GM19238 (cell line): ENCODE measurements at regions not wholly inside any gene's neighbourhood (a gene's known extent, or its start where the extent isn't known, plus 50 kb on each side); places are given as distances from the start of the nearest gene placed in this dataset.
"Not testable (repeated sequence)": the region's sequence is repeated elsewhere in the genome, so short reads cannot be mapped to it uniquely, and the experiment has no call there.

Experiments
- DNase-seq: peaks from one replicate; pipeline ENCODE4 v3.0.0; 2011; ENCODE audit warnings: low spot score; ENCODE audit not compliant: insufficient read length

DNA sequence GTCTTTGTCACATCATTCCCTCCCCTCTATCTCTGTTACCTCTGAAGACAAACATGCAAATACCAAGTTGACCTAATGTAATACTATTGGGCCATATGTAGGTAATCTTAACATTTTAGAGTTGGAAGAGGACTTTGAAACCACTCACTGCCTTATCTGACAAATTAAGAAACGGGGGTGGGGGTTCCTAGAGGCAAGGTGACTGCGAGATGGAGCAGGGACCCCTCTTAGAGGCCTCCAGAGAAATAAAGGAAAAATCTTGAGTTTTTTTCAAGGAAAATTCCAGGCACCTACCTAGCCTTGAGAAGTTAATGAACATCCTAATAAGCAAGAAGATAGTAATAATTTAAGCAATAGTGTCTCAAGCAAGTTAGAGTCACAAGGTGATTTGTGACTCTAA is 270.8 kb downstream of the CD83 start:
- no peak for DNase-seq

DNA sequence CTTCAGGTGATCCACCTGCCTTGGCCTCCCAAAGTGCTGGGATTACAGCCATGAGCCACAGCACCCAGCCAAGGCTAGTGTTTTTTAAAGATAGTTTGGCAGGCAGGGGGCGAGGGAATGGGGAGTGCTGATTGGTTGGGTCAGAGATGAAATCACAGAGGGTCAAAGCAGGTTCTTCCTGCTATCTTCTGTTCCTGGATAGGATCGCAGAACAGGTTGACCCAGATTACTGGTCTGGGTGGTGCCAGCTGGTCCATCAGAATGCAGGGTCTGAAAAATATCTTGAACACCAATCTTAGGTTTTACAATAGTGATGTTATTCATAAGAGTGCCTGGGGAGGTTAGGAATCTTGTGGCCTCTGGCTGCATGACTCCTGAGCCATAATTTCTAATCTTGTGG is 272.2 kb downstream of the CD83 start:
- DNase-seq = not testable (repeated sequence)

- no peak for DNase-seq
These were observed 273.2 kb downstream of the CD83 start for GRCh38 chr6:14390805-14391204.

GRCh38 chr6:14393910-14394309 is 276.3 kb downstream of the CD83 start:
- no peak for DNase-seq

DNA sequence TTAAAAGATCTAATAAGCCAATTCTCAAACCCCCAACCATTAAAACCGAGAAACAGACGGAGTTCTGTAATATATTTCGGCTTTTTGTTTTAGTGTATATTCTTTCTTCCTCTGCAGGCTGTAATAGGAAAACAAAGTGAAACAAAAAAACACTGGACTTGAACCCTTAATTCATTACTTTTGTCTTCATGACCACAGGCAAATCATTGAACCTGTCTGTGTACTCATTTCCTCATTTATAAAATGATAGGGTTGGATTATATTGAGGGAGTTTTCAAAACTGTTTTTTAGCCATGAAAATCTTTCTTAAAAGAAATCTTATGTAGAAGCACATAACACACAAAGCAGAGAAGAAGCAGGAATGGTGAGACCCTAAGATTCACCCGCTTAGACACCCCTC is 278.8 kb downstream of the CD83 start:
- no peak for DNase-seq

- DNase-seq = peak; percentile 13
These were observed 279.4 kb downstream of the CD83 start for GRCh38 chr6:14396826-14397517.

- no peak for DNase-seq
These were observed 279.9 kb downstream of the CD83 start for GRCh38 chr6:14397518-14397901.

GRCh38 chr6:14398953-14399352 is 281.4 kb downstream of the CD83 start:
- DNase-seq = no peak

- no peak for DNase-seq
These were observed 282.1 kb downstream of the CD83 start for GRCh38 chr6:14399635-14400034.

GRCh38 chr6:14401246-14401645 is 283.7 kb downstream of the CD83 start:
- DNase-seq = no peak

DNA sequence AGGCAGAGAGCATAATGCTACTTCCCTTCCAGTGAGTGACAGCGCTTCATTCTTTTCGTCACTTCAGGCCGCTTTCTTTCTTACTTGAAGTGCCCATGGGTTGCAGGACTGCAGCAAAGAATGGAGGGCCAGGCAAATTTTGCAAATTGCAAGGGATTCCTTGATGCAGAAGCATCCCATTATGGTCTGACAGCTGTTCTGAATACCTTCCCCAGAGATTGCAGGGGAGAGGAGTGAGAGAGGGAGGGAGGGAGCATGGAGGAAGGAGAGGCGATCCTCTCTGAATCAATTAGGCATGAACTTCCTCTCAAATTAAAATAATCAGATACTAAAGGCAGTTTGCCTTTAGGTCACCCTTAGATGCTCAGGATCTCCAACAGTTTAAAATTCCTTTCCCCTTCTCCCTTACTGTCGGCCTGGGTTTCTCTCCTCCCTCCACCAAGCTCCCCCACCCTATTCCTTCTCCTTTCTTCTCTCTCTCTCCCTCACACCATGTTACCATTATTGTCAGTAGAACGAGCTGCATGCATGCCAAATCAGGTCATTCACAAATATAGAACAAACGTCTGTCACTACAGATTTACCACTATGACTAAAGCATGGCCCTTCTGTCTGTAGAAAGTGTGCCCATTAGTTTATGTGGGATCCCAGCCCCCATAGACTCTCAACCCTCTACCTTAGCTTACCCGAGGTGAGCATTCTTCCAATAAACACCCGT is 289.2 kb downstream of the CD83 start:
- no peak for DNase-seq

DNA sequence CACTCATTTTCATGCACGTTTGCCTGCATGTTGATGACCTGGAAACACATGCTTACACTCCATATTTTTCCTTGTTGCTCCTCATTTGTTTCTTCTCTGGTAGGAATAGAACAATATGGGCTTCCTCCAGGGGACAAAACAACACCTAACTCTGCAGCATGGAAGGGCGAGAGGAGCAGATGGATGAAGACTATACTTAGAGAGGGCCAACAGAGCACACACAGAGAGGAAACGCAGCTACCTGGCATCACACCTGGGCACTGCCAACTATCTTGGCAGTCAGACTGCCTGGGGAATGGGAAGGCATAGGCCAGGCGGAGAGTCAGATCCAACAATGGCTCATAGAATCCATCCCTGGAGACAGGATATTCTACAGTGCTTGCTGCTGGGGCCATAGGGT is 290.9 kb downstream of the CD83 start:
- DNase-seq = no peak

- no peak for DNase-seq
These were observed 294.5 kb downstream of the CD83 start for GRCh38 chr6:14412026-14412425.

DNA sequence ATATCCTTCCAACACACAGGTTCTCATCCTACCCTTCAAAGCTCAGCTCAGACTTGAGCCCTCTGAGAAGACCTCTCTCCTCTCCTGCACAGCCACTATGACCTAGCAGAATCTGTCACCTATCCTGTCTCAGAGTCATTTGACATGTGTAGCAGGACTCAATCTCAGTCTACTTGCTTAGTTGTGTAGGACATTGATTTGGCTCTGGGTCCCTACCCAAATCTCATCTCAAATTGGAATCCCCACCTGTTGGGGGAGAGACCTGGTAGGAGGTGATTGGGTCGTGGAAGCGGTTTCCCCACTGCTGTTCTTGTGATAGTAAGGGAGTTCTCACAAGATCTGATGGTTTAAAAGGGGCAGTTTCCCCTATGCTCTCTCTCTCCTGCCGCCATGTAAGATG is 297.9 kb downstream of the CD83 start:
- DNase-seq = no peak

DNA sequence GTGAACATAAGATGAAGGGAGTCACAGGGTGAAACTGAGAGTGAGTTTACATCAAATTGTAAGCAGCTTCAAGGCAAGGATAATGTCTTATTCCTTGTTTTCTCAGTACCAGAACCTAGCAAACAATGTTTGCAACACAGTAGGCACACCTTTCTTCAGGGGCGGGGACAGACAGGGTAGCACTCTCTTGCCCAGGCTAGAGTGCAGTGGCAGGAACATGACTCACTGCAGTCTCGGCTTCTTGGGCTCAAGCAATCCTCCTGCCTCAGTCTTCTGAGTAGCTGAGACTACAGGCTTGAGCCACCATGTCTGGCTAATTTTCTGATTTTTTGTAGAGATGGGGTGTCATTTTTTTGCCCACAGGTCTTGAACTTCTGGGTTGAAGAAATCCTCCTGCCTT is 299.8 kb downstream of the CD83 start:
- DNase-seq = no peak

DNA sequence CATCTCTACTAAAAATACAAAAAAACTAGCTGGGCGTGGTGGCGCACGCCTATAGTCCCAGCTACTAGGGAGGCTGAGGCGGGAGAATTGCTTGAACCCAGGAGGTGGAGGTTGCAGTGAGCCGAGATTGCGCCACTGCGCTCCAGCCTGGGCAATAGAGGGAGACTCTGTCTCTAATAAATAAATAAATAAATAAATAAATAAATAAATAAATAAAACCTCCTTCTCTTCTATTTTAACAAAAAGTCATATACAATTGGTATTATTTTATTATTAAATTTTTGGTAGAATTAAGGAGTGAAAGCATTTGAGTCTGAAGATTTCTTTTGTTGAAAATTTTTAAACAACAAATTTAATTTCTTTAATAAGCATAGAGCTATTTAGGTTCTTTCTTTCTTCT is 301.7 kb downstream of the CD83 start:
- not testable (repeated sequence) for DNase-seq

DNA sequence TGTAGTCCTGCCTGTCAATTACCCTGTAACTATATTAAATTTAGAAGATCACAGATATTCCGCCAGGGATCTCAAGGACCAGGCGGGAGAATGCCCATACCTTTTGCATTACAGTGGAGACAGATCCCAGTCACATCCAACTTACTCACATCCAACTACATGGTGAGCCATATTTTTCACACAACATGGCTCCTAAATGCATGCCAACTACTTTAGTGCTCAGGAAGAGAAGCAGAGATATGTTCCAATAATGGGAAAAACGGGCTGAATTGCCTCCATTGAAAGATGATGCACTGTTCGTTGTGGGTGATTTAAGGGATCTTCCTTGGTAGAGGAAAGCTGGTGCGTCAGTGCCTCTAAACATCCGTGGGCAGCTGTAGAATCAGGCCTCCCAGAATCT is 304.5 kb downstream of the CD83 start:
- no peak for DNase-seq

DNA sequence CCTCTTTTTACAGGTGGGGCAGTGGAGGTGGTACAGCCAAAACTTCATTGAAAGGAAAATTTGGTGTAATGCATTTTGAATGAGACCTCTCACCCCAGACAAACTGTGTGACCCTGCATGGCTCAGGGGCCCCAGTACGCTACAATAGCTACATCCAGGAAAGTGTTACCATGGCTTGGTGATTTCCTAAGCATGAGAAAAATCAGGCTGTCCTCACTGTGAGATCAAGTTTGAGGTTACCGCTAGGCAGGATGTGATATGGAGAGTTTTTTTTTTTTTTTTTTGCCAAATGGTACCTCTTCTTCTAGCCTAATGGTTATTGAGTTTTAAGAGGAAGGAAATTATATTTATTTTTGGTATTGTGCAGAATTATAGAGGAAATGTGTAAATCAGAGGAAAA is 305.3 kb downstream of the CD83 start:
- DNase-seq = no peak

DNA sequence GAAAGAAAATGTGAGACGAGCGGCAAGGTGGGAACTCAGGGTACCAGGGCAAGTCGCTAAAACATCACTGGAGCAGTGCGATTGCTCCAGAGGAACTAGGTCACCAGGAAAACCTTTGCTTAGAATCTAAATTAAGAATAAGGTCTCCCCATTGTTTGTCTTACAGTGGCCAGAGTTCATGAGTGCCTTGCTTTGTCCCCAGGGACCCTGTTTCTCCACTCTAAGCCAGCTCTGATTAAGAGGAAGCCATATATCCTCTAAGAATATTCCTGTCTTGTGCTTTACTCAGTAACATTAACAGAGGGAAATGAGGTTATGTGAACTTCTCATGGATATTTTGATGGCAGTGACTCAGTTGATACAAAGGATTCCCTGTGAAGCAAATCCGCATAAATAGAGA is 305.8 kb downstream of the CD83 start:
- no peak for DNase-seq

DNA sequence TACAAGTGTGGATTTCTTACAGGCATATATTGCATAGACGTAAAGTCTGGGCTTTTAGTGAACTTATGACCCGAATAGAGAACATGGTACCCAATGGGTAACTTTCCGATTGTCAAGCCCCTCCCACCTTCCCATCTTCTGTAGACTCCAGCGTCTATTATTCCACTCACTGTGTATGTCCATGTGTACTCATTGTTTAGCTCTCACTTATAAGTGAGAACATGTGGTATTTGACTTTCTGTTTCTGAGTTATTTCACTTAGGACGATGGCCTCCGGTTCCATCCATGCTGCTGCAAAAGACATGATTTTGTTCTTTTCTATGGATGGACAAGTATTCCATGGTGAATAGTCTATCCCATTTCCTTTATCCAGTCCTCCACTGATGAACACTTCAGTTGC is 306.4 kb downstream of the CD83 start:
- DNase-seq = no peak

DNA sequence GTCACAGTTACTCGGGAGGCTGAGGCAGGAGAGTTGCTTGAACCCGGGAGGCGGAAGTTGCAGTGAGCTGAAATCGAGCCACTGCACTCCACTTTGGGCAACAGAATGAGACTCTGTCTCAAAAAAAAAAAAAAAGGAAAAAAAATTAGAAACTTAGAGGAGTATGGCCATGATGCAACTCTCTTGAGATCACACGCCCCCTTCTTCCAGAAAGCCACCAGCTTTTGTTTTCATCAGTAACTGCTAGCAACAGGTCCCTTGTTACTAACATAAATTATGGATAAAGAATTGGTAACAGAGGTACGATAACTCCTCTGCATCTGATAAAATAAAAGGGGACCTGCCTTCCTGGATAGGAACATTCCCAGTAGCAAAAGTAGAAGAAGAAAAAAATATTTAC is 308.2 kb downstream of the CD83 start:
- DNase-seq = no peak

DNA sequence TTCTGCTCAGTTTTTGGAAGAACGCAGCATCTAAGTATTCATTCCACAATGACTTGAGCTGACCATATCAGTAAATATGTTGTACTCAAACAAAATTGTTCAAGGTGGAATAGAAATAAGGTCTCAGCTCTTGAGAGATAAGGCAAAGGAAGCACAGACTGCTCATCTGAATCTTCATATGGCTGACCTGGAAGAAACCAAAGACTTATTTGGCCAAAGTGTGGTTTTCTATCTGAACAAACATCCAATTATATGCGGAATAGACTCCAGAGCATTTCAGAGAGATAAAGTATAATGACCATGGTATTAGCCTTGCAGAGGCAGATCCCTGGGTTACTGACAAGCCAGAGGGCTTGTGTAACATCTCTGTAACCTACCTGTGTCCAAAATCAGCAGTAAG is 308.7 kb downstream of the CD83 start:
- DNase-seq = no peak

DNA sequence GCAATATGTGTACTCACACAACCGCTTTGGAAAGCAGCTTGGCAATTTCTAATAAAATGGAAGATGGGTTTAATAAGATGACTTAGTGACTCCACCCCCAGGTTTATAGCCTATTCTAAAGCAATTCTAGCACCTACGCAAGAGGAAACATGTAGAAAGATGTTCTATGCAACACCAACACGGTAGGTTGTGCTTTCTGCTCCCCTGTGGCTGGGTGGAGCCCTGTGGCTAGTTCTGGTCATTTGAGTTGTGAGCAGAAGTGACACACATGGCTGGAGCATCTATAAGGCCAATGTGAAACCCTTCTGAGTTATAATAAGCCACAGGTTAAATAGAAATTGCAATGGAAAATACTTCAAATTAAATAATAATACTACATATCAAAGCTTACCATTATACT is 310.7 kb downstream of the CD83 start:
- no peak for DNase-seq
